GM18505 (cell line): ENCODE measurements at regions not wholly inside any gene's neighbourhood (a gene's known extent, or its start where the extent isn't known, plus 50 kb on each side); places are given as distances from the start of the nearest gene placed in this dataset.

ENCODE experiments used
- ATAC-seq: cut with Tn5 transposase; IDR thresholded peaks from one replicate; pipeline ENCODE4 v1.9.1; 2021; ENCODE audit not compliant: unreplicated experiment
- POLR2A ChIP-seq: IDR thresholded peaks from 4 replicates; pipeline ENCODE4 v1.6.1; 2011; ENCODE audit warnings: borderline replicate concordance; ENCODE audit not compliant: insufficient read depth, insufficient read length; ENCODE audit errors: extremely low read depth

GRCh38 chr4:175929932-175930331 lies 117.9 kb upstream of the GPM6A start:
- no peak for ATAC-seq

GRCh38 chr4:175930471-175930870 lies 118.4 kb upstream of the GPM6A start:
- ATAC-seq: no peak
- TF ChIP-seq POLR2A: no peak

More at GRCh38 chr4:175929932-175930331, 117.9 kb upstream of the GPM6A start:
- TF ChIP-seq POLR2A: no peak

- ATAC-seq: no peak
Observed at GRCh38 chr4:175932116-175932515, 120.1 kb upstream of the GPM6A start.

GRCh38 chr4:175934506-175934905 lies 122.4 kb upstream of the GPM6A start:
- no peak for ATAC-seq
- TF ChIP-seq POLR2A: no peak

More at GRCh38 chr4:175932116-175932515, 120.1 kb upstream of the GPM6A start:
- no peak for TF ChIP-seq POLR2A

GRCh38 chr4:175935016-175935661 lies 123.1 kb upstream of the GPM6A start:
- no peak for TF ChIP-seq POLR2A
- ATAC-seq: no peak

GRCh38 chr4:175944126-175944910 lies 121.3 kb upstream of the WDR17 start:
- TF ChIP-seq POLR2A: no peak

GRCh38 chr4:175946472-175947116 lies 119.0 kb upstream of the WDR17 start:
- no peak for TF ChIP-seq POLR2A
- ATAC-seq: no peak

More at GRCh38 chr4:175944126-175944910, 121.3 kb upstream of the WDR17 start:
- ATAC-seq: no peak

GRCh38 chr4:175947117-175947722 lies 118.4 kb upstream of the WDR17 start:
- TF ChIP-seq POLR2A: no peak
- ATAC-seq: no peak

GRCh38 chr4:175951794-175952193 lies 113.8 kb upstream of the WDR17 start:
- ATAC-seq: no peak

GRCh38 chr4:175953116-175953515 lies 112.5 kb upstream of the WDR17 start:
- no peak for ATAC-seq
- no peak for TF ChIP-seq POLR2A

More at GRCh38 chr4:175951794-175952193, 113.8 kb upstream of the WDR17 start:
- TF ChIP-seq POLR2A: no peak

GRCh38 chr4:175953960-175954521 lies 111.6 kb upstream of the WDR17 start:
- peak; percentile 84 for ATAC-seq
- no peak for TF ChIP-seq POLR2A

GRCh38 chr4:175954685-175955084 lies 111.0 kb upstream of the WDR17 start:
- no peak for ATAC-seq
- no peak for TF ChIP-seq POLR2A

- no peak for TF ChIP-seq POLR2A
- peak; percentile 80 for ATAC-seq
Observed at GRCh38 chr4:175961604-175962003, 104.0 kb upstream of the WDR17 start.
